GM19452 (cell line): ENCODE measurements at regions not wholly inside any gene's neighbourhood (a gene's known extent, or its start where the extent isn't known, plus 50 kb on each side); places are given as distances from the start of the nearest gene placed in this dataset.

Source experiments
- ATAC-seq: cut with Tn5 transposase; IDR thresholded peaks from one replicate; pipeline ENCODE4 v1.9.1; 2021; ENCODE audit not compliant: unreplicated experiment

DNA sequence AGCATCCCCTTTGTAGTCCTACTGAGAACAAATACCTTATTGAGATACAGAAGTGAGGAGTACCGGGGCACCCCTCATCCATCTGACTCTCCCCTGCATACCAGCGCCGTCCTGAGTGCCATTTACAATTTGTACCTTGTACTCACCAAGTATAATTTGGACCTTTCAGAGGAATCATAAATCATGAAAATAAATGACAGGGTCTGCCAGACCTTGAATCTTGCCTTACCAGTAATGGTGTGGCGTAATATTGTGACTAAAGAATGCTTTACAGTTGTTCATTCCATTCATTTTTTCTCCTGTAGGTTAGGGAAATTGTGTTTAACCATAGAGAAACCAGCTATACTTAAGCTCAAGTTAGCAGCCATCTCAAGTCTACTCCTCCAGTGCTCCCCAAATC is 243.7 kb upstream of the RGS6 start:
- ATAC-seq: no peak

DNA sequence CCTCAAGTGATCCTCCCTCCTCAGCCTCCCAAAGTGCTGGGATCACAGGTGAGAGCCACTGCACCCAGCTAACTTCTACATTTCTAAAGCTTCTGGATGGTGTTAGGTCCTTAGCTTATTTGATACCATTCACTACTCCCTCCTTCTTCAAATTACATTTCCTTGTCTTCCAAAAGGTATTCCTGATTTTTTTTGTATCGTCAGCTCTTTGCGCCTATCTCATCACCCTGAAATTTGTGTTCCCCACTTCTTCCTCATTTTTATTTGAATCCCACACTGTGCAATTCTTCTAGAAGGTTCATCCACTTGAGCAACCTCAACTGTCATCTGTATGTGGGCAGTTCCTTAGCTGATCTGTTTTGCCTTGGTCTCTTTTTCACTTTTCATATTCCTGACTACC is 241.8 kb upstream of the RGS6 start:
- ATAC-seq: no peak

DNA sequence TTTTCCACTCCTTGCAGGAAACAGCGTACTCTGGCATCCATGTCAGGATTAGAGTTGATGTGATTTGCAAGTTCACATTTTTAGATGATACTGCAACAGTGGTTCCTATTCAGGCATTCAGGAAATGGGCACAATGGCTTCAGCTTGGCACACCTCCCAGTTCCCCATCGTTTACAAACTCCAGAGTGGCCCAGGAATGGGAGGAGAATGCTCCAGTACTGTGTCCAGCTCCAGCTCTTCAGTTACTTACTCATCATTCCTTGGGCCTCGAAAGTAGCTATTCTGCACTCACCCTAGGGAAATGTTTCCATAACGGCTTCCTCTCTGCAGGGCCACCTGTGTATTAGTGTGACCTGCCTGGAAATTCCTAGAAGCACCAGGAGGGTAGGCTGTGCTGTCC is 239.7 kb upstream of the RGS6 start:
- no peak for ATAC-seq

DNA sequence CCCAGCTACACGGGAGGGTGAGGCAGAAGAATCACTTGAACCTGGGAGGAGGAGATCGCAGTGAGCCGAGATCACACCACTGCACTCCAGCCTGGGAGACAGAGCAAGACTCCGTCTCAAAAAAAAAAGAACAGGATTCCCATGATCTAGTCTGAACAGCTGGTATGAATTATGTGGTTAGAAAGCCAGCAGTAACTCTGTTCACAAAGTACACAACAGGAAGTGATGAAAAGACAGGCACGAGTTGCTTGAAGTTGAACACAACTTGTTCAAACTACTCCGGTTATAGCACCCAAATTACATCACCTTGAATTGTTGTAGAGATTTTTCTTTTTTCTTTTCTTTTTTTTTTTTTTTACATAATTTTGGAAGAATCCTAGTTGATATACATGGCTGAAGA is 238.8 kb upstream of the RGS6 start:
- no peak for ATAC-seq

DNA sequence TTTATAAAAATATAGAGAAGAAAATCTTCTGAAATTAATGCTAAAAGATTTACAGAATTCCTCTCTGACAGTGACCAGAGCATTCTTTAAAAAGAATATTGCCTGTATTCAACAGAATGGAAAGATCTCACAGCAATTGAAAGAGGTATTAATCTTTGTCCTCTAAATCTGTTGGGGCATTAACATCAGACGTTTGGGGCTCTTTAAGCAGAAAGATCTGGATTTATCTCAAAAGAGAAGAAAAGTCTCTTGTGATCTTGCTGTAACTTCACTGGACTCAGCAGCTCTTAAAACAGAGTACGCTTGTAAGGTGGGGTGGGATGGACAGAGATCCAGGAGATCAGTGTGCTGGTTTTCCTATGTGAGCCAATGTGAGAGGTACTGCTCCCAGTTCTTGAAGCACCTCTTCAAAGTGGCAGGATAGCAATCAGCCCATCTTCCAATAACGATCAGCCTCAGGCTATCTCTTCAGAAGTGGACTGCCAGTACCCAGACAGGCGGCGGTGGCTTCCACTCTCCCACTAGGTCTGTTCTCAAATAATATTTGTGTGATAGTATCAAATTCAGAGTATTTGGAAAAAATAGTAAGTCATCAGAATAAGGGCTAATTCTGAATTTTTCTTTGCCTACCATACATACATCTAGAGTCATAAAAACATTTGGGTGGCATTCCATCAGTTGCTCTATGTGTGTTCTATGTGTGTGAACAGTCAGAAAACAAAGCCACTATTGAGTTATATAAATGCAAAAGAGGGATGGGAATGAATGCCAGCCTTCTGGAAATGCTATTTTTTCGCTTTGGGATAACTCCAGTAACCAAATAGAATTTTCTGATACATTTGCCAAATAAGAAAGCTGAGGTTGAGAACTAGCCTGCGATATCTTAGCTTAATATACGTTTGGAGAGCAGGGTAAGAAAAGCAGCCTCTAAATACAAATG is 237.4 kb upstream of the RGS6 start:
- ATAC-seq: no peak

DNA sequence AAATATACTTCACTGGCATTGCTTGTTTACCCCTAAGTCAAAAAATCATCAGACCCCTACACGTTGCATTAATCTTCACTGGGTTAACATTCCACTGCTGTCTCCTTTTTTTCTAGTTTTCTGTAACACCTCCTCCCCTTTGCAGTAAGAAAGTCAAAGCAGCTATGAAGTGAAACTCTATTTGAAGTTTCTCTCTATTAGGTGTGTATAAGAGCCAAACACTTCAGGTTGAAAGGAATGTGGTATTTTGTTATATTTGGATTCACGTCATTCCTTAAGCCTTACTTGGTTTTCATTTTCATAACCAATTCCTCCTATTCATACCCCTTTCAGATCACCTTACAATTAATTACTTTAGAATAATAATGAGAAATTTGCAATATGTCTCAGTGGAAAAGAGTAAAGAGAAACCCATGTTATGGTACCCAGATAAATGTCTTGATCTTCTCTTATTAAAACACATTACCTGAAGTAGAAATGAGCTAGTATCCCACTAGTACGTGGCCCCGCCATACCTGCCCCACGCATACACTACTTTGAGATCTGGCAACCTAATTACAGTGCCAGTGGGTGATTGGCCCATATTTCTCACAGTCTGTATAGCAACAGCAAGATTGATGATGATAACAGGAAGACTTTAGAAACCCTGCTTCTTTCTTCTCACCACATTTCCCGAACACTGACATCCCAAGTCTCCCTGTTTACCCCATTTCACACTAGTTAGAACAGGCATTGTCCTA is 236.4 kb upstream of the RGS6 start:
- ATAC-seq: no peak

DNA sequence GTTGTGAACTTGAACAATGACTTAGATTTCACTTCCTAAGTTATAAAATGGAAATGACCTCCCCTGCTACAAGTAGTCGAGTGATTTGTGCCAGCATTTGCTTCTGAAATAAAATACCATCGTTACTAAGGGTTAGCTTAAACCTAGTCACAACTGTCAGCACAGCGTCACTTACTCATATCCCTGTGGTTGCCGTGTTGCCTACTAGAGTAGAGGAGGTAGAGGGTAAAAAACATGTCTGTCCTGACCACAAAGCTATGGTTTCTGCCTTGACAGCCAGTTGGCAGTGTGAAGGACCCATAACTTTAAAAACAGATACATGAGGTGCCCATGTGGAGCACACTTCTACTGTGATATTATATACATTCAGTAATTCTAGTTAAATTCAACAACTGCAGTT is 234.2 kb upstream of the RGS6 start:
- ATAC-seq: no peak

DNA sequence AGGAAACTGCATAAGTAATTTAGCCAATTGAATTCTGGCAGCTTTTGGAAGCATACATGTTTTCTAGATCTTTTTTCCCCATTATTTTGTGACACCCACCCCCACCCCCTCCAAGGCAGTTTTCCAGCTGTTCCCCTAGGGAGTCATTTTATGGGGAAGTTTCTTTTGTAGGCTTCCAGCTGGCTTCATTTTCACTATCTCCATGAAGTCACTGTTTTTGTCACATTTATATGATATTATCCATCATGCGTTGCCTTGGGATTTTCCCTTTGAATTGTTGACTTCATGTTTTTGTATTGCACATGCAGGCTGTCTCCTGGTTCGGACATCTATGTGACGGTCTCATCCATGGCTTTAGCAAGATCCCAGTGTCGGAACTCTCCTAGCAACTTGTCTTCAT is 233.6 kb upstream of the RGS6 start:
- no peak for ATAC-seq

DNA sequence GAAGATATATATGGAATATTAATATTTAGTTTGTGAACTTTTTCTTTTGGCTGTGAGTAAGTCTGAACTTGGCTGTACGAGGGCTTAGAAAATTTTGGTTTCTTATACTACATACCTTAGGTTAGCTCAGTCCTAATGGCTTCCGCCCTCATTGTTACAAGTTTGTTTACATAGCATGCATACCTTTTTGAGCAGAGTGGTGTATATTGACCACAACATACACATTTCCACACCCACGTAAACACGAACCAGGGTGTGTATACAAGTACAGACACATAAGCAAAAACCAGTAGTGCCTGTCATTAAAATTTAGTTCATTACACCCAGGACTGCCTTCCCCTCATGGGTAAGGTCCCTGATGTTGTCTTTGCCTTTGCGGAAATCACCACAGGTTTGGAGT is 230.2 kb upstream of the RGS6 start:
- ATAC-seq: no peak

DNA sequence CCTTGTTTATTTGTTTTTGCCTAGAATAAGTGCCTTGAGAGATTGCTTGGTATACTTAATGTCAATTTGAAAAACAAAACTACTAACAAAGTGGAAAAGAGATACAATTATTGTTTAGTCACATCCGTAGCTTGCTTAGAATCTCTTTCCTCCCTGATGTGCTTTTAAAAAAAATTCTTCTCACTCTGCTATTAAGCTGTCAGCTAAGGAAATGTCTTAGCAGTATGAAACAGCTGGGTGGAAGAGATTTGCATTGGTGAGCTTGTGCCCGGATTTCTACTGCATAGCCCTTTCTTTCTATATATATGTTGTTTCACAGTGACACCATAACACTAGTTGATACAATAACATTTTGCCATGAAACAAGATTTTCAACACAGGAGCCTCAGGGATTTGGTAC is 229.4 kb upstream of the RGS6 start:
- no peak for ATAC-seq

DNA sequence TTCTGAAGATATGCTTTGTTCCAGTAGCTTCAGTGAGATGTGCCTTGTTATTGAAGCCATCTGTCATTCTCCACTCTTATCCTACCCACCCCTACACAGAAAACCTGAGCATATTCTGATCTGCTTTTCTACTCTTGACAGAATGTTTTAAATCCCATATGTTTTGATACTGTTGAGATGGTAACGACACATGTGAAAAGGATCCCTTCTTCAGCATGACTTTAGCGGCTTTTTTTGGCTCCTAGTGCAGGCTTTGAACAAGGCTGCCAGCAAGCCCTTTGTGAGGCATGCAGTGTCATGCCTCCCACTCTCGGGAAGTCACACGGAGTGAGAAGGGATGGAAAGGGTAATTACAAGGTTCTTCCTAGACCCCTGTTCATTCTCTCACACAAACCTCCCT is 228.8 kb upstream of the RGS6 start:
- ATAC-seq: no peak

DNA sequence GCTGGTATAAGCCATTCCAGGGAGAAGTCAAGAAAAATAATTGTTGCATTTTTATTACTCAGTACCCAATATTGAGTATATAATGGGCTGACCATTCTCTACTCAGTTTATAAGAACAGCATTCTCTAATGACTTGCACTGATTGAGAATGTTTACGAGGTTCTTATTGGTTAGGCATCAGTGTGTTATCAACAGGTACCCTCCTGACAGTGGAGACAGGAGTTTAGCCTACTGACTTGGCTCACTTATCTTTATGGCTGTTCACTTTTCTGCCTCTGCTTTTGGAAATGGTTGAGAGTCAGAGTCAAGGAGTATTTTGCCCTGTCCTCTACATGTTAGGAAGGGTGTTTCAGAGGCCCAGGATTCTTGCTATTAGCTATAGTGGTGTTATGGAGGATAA is 228.0 kb upstream of the RGS6 start:
- no peak for ATAC-seq

DNA sequence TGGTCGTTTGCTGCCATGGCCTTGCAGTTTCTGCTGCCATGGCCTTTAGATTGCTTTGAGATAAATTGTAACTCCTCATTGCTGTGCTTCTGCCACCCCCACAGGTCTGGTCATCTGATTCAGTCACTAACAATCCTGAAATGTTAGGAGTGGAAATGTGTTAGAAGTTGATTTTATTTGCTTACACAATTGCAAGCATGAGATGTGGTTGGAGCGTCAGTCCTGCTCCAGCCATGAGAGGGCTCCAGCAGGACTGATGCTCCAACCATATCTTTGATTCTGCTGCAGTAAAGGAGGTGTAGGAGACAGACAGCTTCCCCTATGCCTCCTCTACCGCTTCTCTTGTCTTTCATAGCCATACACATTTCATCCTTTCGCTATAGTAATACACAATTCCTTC is 226.8 kb upstream of the RGS6 start:
- no peak for ATAC-seq

DNA sequence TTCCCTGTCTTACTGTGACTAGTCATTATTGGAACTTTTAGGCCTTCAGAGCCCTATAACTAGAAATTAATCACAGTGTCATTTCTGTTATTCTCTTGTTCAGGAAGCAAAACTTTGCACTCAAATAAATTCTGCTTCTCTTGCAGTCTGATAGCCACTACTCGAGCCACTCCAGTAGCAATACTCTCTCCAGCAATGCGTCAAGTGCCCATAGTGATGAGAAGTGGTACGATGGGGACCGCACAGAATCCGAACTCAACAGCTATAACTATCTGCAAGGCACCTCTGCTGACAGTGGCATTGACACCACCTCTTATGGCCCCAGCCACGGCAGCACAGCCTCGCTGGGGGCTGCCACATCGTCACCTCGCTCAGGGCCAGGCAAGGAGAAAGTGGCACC is 223.2 kb upstream of the RGS6 start:
- ATAC-seq: no peak

DNA sequence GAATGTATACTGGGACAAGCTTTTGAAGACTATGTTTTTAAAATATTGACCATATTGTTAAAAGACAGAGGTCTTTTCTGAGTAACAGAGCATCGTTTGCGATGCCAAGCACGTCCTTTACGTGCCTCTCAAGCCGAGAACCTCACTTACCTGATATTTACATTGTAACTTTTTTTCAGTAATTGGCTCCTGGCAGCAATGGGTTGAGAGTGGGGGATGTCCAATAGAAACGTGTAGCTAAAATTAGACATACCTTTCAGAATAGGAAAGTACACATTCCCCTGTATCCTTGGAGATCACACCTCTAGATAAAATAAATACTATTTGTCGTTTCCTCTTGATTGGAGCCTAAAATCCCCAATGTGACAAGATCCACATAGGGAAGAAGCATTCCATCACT is 222.2 kb upstream of the RGS6 start:
- ATAC-seq: no peak

DNA sequence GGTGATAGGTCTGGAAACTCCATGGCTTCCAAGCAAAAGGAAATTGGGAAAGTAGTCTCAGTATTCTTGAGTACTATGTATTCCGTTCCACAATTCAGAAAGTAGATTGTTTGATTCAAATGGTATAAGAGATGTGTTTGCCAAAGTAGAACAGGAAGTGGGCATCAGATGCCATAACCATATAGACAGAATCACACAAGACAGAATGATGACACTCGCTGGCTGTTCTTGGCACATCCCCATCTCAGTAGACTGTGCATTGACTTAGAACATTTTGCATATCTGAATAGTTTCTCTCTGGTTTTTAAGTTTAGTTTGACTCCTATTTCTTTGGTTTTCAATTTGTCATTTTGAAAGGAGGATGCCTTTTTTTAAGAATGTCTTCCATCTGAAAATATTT is 221.1 kb upstream of the RGS6 start:
- ATAC-seq: no peak

DNA sequence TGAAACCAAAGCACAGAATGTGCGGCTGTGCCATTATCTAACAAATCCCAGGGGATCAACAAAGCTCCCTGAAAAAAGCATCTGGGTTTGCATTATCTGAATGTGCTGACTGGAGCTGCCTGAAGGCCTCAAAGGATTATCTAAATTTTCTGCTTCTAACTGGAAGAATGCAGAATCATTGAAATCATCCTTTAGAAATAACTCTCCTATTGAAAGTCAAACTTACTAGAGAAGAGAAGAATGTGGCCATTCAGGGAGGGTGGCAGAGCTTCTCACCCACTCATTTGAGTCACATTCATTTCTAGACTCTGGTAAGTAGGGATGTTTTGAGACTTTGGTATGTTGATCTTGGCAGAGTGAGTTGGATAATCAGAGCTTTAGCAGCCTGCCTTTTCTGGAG is 220.6 kb upstream of the RGS6 start:
- ATAC-seq: no peak

DNA sequence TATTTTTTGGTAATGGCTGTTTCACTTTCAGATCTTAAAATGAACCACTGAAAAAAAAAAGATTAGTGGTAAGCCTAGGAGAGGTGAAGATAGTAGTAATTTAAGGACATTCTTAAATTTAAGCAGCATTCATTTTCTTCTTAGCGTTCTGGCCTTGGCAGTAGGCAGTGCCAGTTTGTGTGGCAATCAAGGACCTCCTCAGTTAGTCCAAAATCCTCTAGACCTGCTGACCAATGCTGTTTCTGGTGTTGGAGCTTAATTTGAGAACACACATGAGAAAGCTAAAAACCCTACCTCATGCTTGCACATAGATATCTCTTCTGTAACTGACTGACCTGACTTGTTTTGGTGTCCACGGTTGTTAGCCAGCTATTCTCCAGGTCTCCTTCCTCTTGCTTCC is 219.8 kb upstream of the RGS6 start:
- ATAC-seq: no peak

DNA sequence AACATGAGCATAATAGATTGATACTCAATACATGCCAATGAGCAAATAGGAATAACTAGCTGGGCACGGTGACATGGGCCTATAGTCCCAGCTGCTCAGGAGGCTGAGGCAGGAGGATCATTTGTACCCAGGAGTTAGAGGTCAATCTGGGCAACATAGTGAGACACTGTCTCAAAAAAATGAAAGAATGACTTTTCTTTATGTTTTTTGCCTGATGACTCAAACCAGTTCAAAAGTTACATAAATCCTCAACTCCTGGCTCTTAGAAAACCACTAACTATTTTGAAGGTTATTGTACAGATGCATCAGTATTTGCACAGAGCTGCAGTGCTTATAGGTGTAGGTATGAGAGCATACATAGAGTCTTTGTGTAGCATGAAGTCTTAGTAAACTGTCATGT is 219.2 kb upstream of the RGS6 start:
- no peak for ATAC-seq

DNA sequence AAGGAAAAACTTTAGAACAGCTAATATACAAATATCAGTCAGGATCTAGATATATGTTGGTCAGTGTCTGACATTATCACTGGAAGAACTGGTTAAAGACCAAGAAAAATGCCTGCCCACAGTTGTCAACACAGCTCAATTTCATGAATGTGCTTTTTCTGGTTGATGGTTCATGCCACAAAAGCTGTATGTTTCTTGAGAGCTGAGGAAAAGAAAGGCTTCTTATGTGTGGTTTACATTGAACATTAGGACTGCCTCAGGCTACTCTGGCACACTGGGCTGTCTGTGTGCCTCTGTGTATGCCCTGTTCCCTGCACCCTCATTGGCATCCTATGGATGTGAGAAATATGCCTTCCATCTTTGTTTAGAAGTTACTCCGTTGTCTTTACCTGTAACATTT is 218.8 kb upstream of the RGS6 start:
- ATAC-seq: no peak

DNA sequence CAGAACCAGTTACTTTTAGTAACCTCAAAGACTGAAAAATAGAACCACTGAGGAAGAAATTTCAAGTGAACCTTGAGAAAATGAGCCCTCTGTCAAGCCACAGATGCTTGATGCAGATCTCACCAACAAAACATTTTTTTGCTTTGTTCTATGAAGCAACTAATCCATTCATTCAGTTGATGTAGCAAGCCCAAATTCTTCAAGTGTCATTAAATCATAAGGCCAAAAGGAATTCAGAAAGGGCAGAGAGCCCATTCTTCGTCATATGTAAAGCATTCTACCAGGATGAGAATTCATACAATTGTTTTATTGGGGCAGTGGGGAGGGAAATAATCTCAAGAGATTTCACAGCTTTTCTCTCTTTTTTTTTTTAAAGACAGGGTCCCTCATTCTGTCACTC is 218.0 kb upstream of the RGS6 start:
- no peak for ATAC-seq

DNA sequence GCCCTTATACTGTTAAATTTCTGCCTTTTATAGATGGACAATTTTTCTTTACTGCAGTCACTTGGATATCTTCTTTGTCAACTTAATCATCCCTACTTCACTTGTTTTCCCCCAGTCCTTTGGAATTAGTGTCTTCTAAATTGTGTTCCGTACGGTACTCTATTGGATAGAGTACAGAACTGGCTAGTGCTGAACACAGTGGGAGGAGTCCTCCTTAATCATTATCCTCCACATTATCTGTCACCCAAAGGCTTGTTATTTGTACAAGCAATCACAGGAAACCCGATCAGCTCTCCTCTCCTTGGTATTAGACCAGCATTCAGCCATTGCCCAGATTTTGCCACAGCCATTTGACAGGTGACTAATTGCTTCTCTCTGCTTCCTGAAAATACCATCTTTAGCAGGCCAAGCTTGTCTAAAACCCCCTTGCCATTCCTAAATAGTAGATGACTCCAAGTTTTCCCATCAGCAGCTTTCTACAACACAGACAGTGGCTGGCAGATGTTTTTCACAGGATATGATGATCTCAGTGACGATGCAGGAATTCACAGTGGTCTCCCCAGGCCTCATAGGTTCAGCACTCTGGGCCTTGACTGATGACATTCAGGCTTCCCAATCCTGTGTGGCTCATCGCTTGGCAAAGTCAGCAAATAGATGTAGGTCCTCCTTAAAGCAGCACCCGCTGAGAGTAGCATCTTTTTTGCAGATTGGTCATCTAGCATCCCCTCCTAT is 216.0 kb upstream of the RGS6 start:
- no peak for ATAC-seq
